ENCODE measurements at regions not wholly inside any gene's neighbourhood (a gene's known extent, or its start where the extent isn't known, plus 50 kb on each side); places are given as distances from the start of the nearest gene placed in this dataset.
"Not testable (repeated sequence)": the region's sequence is repeated elsewhere in the genome, so short reads cannot be mapped to it uniquely, and the experiment has no call there.

DNA sequence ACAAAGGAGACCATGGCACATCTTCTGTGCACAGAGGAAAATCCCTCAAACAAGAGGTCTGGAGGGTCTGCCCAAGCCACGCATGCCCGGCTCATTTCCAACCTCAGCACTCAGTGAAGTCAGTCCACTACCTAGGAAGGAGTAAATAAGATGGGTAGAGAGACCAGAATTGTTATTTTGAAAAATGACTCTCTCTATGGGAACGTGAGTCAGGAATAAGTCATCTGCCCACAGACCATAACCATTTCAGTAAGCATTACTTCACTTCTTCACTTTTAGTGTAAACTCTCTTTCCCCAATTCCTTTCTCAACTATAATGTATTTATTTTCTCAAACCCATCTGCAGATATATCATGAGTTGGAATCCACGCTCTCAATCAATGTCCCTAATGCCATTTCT lies 1039.9 kb upstream of the USP15 start:
- no peak for DNase-seq (ENCODE audit: low read depth)
- TF ChIP-seq, protein P1, sequence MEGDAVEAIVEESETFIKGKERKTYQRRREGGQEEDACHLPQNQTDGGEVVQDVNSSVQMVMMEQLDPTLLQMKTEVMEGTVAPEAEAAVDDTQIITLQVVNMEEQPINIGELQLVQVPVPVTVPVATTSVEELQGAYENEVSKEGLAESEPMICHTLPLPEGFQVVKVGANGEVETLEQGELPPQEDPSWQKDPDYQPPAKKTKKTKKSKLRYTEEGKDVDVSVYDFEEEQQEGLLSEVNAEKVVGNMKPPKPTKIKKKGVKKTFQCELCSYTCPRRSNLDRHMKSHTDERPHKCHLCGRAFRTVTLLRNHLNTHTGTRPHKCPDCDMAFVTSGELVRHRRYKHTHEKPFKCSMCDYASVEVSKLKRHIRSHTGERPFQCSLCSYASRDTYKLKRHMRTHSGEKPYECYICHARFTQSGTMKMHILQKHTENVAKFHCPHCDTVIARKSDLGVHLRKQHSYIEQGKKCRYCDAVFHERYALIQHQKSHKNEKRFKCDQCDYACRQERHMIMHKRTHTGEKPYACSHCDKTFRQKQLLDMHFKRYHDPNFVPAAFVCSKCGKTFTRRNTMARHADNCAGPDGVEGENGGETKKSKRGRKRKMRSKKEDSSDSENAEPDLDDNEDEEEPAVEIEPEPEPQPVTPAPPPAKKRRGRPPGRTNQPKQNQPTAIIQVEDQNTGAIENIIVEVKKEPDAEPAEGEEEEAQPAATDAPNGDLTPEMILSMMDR (IDR thresholded peaks at IDR 0.05; ENCODE audit: control insufficient read depth, extremely low read depth, insufficient read depth), result no peak
- no peak overlapping the region for H3K4me3 ChIP-seq (ENCODE audit: low read depth, low read length)

DNA sequence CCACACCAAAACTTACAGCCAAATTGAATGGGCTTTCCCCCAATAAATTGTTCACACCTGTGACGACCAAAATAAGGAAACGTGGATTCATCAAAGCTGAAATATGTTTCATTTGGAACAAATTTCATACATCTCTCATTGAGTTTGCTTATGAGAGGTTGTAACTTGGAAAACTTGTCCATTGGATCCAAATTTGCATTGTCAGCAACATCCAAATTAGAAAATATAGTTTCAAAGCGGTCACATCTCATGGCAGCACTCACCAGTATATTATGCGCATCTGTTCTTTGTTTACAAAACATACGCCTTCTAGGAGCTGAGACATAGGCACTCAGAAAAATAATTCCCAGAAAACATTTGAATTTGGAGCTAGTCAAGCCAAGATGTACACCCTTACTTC lies 1028.2 kb upstream of the USP15 start:
- TF ChIP-seq, protein P1 (IDR thresholded peaks at IDR 0.05; ENCODE audit: control insufficient read depth, extremely low read depth, insufficient read depth), result no peak
- DNase-seq (ENCODE audit: low read depth), result no peak

DNA sequence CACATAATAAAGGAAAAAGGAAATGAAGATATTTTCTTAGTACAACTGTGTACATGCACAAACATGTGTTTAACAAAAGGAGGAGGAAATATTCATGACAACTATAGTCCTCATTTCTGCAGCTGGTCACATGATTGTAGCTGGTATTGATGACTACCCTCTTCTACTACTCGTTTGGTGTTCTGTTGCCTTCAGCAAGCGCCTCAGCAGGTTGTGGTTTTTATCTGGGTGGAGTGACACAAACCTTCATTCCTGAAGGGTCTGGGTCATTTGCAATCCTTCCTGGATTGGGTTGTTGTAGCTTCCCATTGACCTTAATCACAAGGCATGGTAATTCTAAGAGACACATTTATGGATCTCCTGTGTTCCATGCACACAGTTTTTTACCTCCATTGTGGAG lies 1009.9 kb upstream of the USP15 start:
- TF ChIP-seq, protein P1 (IDR thresholded peaks at IDR 0.05; ENCODE audit: control insufficient read depth, extremely low read depth, insufficient read depth), result no peak
- H3K4me3 ChIP-seq (ENCODE audit: low read depth, low read length), result no peak overlapping the region
- DNase-seq (ENCODE audit: low read depth), result no peak

More for the DNA sequence above, 1028.2 kb upstream of the USP15 start:
- H3K4me3 ChIP-seq (ENCODE audit: low read depth, low read length), result no peak overlapping the region

DNA sequence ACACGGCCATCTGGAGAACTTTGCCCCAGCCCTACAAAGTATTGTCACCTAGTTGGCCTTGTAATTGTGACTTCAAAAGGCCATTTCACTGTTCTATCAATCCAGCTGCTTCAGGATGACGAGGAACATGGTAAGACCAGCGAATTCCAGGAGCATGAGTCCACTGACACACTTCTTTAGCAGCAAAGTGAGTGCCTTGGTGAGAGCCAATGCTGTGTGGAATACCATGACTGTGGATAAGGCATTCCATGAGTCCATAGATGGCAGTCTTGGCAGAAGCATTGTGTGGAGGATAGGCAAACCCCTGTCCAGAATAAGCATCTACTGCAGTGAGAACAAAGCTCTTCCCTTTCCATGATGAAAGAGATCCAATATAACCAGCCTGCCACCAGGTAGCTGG lies 1009.1 kb upstream of the USP15 start:
- DNase-seq (ENCODE audit: low read depth), result no peak
- TF ChIP-seq, protein P1 (IDR thresholded peaks at IDR 0.05; ENCODE audit: control insufficient read depth, extremely low read depth, insufficient read depth), result no peak
- no peak overlapping the region for H3K4me3 ChIP-seq (ENCODE audit: low read depth, low read length)

DNA sequence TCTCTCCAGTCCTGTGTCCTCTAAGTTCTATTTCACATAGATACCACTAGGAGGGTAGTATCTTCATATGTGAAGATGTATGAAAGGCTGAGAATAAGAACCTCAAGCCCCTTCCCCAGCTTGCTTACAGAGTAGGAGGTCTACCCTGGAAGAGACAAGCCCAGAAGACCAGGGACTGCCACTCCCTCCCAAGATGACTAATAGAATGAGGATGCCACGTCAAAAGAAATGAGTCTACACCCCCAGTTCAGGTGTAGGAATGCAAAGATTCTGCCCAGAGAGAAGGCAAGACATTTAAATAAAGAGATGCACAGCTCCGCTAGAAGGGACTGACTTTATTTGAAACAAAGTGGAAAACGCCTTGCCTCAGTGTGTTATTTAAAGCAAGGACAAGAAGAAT lies 1006.0 kb upstream of the USP15 start:
- no peak overlapping the region for H3K4me3 ChIP-seq (ENCODE audit: low read depth, low read length)
- no peak for DNase-seq (ENCODE audit: low read depth)
- TF ChIP-seq, protein P1 (IDR thresholded peaks at IDR 0.05; ENCODE audit: control insufficient read depth, extremely low read depth, insufficient read depth), result no peak

DNA sequence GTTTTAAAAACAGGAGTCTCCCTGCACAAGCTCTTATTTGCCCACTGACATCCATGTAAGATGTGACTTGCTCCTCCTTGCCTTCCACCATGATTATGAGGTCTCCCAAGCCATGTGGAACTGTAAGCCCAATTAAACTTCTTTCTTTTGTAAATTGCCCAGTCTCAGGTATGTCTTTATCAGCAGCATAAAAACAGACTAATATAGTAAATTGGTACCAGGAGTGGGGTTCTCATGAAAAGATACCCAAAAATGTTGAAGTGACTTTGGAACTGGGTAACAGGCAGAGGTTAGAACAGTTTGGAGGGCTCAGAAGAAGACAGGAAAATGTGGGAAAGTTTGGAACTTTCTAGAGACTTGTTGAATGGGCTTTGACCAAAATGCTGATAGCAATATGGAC lies 995.9 kb upstream of the USP15 start:
- not testable (repeated sequence) for DNase-seq (ENCODE audit: low read depth); H3K4me3 ChIP-seq (ENCODE audit: low read depth, low read length)

DNA sequence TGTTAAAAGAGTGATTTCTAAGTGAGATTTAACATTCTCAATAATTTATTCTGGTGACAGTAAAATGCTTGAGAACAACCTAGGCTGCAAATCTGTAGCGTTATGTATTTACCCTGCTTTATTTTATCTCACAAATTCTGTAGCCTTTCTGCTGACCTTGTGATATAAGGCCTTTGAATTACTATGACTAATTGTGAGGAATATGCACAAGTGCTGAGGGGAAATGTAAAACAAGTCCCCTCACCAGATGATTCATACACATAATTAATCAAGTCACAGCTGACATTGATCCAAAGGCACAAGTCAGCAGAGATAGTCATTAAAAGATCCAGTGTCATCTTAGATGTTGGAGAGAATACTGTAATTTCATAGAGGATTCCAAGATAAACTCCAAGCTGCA lies 992.7 kb upstream of the USP15 start:
- DNase-seq (ENCODE audit: low read depth), result no peak
- no peak overlapping the region for H3K4me3 ChIP-seq (ENCODE audit: low read depth, low read length)
- TF ChIP-seq, protein P1 (IDR thresholded peaks at IDR 0.05; ENCODE audit: control insufficient read depth, extremely low read depth, insufficient read depth), result no peak
